ENCODE measurements at regions not wholly inside any gene's neighbourhood (a gene's known extent, or its start where the extent isn't known, plus 50 kb on each side); places are given as distances from the start of the nearest gene placed in this dataset.
"Not testable (repeated sequence)": the region's sequence is repeated elsewhere in the genome, so short reads cannot be mapped to it uniquely, and the experiment has no call there.

GRCh38 chr10:9877978-9878377 is 1139.7 kb upstream of the CELF2 start:
- no peak for DNase-seq (ENCODE audit: low read depth in 2 of 2)

- DNase-seq (ENCODE audit: low read depth in 2 of 2) = no peak
These were observed 1139.3 kb upstream of the CELF2 start for GRCh38 chr10:9878383-9878782.

- no peak for DNase-seq (ENCODE audit: low read depth in 2 of 2)
These were observed 1131.9 kb upstream of the CELF2 start for GRCh38 chr10:9885761-9886160.

- no peak for DNase-seq (ENCODE audit: low read depth in 2 of 2)
These were observed 1130.9 kb upstream of the CELF2 start for GRCh38 chr10:9886772-9887171.

- DNase-seq (ENCODE audit: low read depth in 2 of 2) = no peak
These were observed 1122.2 kb upstream of the CELF2 start for GRCh38 chr10:9895453-9895852.

- DNase-seq (ENCODE audit: low read depth in 2 of 2) = no peak
These were observed 1121.7 kb upstream of the CELF2 start for GRCh38 chr10:9895981-9896380.

GRCh38 chr10:9898633-9899395 is 1118.9 kb upstream of the CELF2 start:
- DNase-seq (ENCODE audit: low read depth in 2 of 2) = no peak

- DNase-seq (ENCODE audit: low read depth in 2 of 2) = no peak
These were observed 1116.9 kb upstream of the CELF2 start for GRCh38 chr10:9900751-9901150.

- no peak for DNase-seq (ENCODE audit: low read depth in 2 of 2)
These were observed 1115.7 kb upstream of the CELF2 start for GRCh38 chr10:9901971-9902370.

- DNase-seq (ENCODE audit: low read depth in 2 of 2) = no peak
These were observed 1107.2 kb upstream of the CELF2 start for GRCh38 chr10:9910446-9910845.

GRCh38 chr10:9911488-9911887 is 1106.2 kb upstream of the CELF2 start:
- no peak for DNase-seq (ENCODE audit: low read depth in 2 of 2)

GRCh38 chr10:9913876-9914514 is 1103.7 kb upstream of the CELF2 start:
- no peak for DNase-seq (ENCODE audit: low read depth in 2 of 2)

- no peak for DNase-seq (ENCODE audit: low read depth in 2 of 2)
These were observed 1096.1 kb upstream of the CELF2 start for GRCh38 chr10:9921544-9921943.

GRCh38 chr10:9922126-9922870 is 1095.4 kb upstream of the CELF2 start:
- DNase-seq (ENCODE audit: low read depth in 2 of 2) = no peak

- DNase-seq (ENCODE audit: low read depth in 2 of 2) = no peak
These were observed 1091.7 kb upstream of the CELF2 start for GRCh38 chr10:9926003-9926402.

GRCh38 chr10:9926881-9927280 is 1090.8 kb upstream of the CELF2 start:
- DNase-seq (ENCODE audit: low read depth in 2 of 2) = no peak

GRCh38 chr10:9939716-9940115 is 1078.0 kb upstream of the CELF2 start:
- no peak for DNase-seq (ENCODE audit: low read depth in 2 of 2)

- DNase-seq (ENCODE audit: low read depth in 2 of 2) = no peak
These were observed 1073.0 kb upstream of the CELF2 start for GRCh38 chr10:9944690-9945089.

- DNase-seq (ENCODE audit: low read depth in 2 of 2) = no peak
These were observed 1067.6 kb upstream of the CELF2 start for GRCh38 chr10:9950070-9950469.

- DNase-seq (ENCODE audit: low read depth in 2 of 2) = no peak
These were observed 1066.0 kb upstream of the CELF2 start for GRCh38 chr10:9951481-9952257.

- DNase-seq (ENCODE audit: low read depth in 2 of 2) = no peak
These were observed 1060.3 kb upstream of the CELF2 start for GRCh38 chr10:9957351-9957750.

- DNase-seq (ENCODE audit: low read depth in 2 of 2) = not testable (repeated sequence)
These were observed 1059.8 kb upstream of the CELF2 start for GRCh38 chr10:9957876-9958275.
